Sigmoid colon (tissue), 4 donors: ENCODE measurements at regions not wholly inside any gene's neighbourhood (a gene's known extent, or its start where the extent isn't known, plus 50 kb on each side); places are given as distances from the start of the nearest gene placed in this dataset.

Source experiments
- CTCF ChIP-seq, 4 experiments: fragments of 450-650 bp in 3 of 4; fragments of 200-600 bp in 1 of 4; IDR thresholded peaks; one replicate each; pipeline ENCODE4 v1.5.1; 2016 to 2019; ENCODE audit warnings: antibody characterized with exemption in 4 of 4, mild to moderate bottlenecking in 3 of 4, moderate library complexity in 2 of 4
- EP300 ChIP-seq, 4 donors: sonication (generic); formaldehyde crosslinking; IDR thresholded peaks; one replicate each; pipeline ENCODE4 v1.6.1; 2017; ENCODE audit warnings: antibody characterized with exemption in 4 of 4
- POLR2A ChIP-seq, 2 donors: fragments of 450-650 bp; IDR thresholded peaks; one replicate each; pipeline ENCODE4 v1.6.1; 2016; ENCODE audit warnings: antibody characterized with exemption in 2 of 2, mild to moderate bottlenecking in 2 of 2, moderate library complexity in 2 of 2
- POLR2AphosphoS5 ChIP-seq, 4 donors: sonication (generic); formaldehyde crosslinking; IDR thresholded peaks; one replicate each; pipeline ENCODE4 v1.6.1; 2017; ENCODE audit warnings: antibody characterized with exemption in 4 of 4

GRCh38 chr5:57532513-57533497 is 50.2 kb upstream of the ACTBL2 start:
- TF ChIP-seq POLR2AphosphoS5 (IDR thresholded peaks at IDR 0.05) (no peak), CTCF (IDR thresholded peaks at IDR 0.05) (no peak), POLR2A (IDR thresholded peaks at IDR 0.05) (no peak), EP300 (IDR thresholded peaks at IDR 0.05) (no peak)
